ENCODE measurements at regions not wholly inside any gene's neighbourhood (a gene's known extent, or its start where the extent isn't known, plus 50 kb on each side); places are given as distances from the start of the nearest gene placed in this dataset.

DNA sequence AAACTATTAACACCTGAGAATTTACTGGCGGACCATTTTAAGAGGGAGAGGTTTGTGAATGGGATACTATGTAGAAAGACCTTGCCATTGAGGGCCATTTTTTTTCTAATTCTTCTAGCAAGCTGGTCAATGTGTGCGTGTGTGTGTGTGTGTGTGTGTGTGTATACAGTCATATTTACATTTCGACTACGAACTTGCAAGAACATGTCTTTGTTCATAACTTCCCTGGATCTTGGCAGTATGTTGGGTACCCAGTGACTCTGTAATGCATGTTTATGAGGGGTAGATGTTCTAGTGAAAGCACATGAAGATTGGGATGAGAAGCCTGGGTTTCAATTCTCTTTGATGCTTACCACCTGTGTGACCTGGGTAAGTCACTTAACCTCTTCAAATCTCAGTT, 133.6 kb downstream of the UBE2E3 start:
- no peak for DNase-seq

GRCh38 chr2:181116261-181116660, 135.9 kb downstream of the UBE2E3 start:
- DNase-seq: no peak

- no peak for DNase-seq
Measured at GRCh38 chr2:181117206-181117925, 137.0 kb downstream of the UBE2E3 start.

DNA sequence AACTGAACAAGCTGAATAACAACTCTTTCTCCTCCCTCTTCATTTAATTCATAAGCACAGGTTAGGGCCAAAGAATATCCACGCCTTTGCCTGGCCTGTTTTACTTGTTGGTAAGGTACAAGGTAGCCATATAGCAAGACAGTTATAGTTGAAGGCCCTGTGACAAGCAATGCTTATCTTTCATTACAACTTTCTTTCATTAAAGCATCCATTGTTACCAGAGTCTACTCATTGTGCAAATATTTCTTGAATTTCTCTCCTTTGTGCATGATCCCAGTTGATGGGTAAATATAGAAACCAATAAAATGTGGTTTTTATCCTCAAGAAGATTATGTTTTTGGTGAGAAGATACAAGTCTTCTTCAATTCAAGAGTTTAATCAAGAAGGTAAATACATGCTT, 140.2 kb downstream of the UBE2E3 start:
- DNase-seq: no peak

- DNase-seq: no peak
Measured at GRCh38 chr2:181121996-181122395, 141.6 kb downstream of the UBE2E3 start.

DNA sequence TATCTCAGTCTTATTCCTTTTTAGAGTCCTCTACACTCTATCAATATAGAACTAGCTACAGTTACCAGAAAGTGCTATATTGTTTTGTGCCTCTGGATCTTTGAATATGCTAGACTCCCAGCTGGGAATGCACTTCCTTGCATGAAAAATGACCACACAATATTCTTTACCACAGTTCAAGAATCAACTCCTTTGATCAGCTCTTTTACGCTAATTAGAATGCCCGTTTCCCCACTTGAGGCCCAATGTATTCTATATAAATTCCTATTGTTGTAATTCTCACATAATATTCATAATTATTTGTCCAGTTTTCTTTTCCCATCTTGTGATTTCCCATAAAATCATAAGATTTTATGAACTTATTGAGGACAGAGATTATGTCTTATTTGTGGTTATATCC, 142.2 kb downstream of the UBE2E3 start:
- no peak for DNase-seq

- no peak for DNase-seq
Measured at GRCh38 chr2:181123798-181124231, 143.4 kb downstream of the UBE2E3 start.

DNA sequence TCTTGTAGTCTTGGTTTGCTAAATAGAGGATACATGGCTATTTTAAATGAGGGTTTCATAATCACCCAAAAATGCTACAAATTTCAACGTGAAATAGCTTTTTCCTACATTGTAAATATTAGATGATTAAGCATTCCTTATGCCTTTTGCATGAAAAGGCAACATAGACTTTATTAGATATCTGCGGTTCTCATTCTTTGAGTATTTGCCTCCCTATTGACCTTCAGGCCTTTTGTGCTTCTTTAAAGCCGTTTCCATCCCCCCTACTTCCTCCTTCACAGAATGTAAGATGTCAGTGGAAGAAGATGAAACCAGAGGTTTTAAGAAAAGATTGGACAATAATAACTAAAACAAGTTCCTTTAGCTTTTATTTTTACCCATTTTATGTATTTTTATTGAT, 144.1 kb downstream of the UBE2E3 start:
- no peak for DNase-seq

DNA sequence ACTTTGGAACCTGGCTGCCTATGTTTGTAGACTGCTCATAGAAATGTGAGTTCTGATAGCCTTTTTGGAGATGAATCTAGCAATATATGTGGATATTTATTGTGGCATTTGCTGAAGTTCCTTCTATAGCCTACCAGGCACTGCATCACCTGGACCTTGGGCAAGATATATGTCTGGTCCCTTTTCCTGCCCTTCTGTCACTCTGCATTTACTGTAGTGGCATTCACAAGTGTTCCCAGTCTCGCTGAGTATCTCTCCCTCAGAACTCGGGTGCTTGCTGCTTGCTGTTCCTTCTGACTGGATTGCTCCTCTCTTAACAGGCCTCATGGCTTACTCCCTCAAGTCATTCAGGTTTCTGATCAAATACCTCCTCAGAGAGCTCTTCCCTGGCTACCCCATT, 145.0 kb downstream of the UBE2E3 start:
- no peak for DNase-seq

DNA sequence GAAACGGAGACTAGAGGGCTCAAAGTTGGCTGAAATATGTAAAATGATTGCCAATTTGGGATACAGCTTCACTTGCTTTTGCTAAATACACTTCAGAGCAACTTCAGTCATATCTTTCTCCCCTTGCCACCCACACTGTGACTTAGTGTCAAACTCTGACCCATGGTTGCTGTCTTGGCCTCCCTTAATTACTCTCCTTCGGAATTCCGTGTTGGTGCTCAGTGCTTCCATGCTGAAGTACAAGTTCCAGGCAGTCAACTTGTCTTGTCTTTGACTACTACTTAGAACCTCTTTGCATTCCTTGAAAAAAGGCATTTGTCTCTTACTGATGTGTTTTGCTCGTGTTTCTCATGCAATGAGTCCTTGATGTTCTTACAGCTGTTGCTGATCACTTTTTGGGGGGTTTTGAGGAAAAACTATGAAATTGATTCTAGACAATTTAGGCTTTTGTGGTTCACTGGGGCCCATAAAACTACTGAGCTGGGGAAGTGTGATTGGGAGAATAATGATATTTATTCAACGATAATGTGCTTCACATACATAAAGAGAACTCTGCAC, 146.0 kb downstream of the UBE2E3 start:
- no peak for DNase-seq

GRCh38 chr2:181128199-181128598, 147.8 kb downstream of the UBE2E3 start:
- no peak for DNase-seq

- no peak for DNase-seq
Measured at GRCh38 chr2:181129364-181130056, 149.1 kb downstream of the UBE2E3 start.

- DNase-seq: no peak
Measured at GRCh38 chr2:181130686-181131085, 150.3 kb downstream of the UBE2E3 start.

DNA sequence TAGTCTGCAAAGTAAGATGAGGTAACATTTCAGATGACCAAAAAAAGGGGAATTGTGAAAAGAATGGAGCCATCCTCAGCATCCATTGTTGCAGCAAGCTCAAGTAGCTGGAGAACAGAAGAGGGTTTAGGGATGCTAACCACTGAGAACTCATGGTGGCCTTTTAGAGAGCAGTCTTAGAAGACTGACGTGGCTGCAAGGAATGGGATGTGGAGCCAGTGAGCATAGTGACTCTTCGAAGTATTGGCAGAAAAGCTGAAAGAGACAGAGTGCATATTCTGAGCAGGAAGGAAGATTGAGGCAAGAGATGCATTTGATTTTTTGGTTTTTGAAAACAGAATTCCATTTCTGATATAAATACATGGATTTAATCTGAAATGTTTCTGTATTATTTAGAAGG, 151.2 kb downstream of the UBE2E3 start:
- DNase-seq: no peak

DNA sequence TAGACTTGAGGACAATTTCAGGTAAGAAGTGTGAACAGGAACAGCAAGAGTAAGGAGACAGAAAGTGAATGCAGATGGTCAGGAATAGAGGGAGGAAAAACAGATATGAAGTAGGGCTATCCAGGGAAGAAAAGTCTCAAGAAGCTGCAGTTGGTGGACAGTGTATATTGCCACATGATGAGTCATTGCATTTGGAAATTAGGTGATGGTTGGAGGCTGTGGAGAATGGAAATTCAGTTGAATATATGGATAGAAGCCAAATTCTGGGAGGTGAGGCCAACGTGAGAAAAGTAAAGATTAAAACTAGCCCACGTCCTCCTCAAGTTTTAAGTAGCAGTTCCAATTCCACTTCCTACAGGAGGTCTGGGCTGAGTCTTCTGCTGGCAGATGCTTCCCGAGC, 158.4 kb downstream of the UBE2E3 start:
- DNase-seq: no peak

DNA sequence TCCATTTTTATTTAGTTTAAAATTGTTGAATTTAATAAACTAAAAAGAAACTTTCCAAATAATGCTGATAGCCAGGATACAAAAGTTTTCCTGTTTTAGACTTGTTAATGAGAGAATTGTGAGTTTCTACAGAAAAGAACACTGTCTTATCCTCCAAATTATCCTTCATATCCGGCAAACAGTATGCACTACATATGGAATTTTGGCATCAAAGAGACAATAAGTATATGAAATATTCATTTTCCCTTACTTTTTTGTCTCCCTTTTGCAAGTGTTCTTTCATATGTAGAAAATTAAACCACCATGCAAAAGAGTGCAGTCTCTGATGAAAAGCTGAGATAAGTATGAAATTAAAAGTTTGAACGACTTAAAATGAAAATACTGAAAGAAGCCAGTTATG, 159.4 kb downstream of the UBE2E3 start:
- no peak for DNase-seq

GRCh38 chr2:181140414-181140813, 160.0 kb downstream of the UBE2E3 start:
- DNase-seq: peak; percentile 31 to 36

GRCh38 chr2:181140928-181141327, 160.5 kb downstream of the UBE2E3 start:
- no peak for DNase-seq

- DNase-seq: no peak
Measured at GRCh38 chr2:181141676-181142075, 161.3 kb downstream of the UBE2E3 start.

DNA sequence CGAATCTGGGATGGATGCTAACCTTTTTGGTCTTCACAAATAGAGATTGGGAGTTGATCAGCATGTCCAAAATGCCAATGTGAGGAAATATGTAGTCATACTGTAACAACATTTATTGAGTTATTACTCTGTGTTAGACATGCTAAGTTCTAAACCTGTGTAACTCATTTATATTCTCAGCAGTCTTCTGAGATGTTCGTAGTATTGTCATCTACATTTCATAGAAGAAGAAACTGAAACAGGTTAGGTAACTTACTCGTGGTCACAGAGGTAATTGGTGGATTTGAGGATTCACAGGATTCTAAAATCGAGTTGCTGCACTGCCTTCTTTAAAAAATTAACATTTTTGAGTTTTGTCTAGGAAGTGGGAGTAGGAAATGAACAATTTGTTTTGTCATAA, 162.1 kb downstream of the UBE2E3 start:
- no peak for DNase-seq

DNA sequence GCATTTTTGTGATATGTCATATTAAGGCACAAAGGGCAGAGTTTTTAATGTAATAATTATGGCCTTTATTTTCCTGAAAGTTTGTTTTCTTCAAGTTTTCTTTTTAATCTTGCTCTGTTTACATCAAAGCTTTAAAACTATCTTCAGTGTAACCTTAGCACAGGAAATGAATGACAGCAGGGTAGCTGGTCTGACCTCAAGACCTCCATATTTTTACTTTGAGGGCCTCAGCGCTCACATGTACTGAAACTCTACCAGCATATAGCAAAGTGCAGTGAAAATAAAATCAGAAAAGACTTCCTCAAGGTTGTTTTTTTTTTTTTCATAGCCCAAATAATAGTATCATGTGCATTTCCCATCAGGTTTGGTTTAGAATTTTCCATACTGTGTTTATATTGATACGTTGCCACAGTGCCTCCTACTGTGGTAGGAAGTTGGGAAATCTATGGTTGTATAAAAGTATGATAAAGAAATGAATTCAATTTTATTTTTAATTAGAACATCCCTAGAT, 163.4 kb downstream of the UBE2E3 start:
- no peak for DNase-seq

- no peak for DNase-seq
Measured at GRCh38 chr2:181145645-181146044, 165.2 kb downstream of the UBE2E3 start.

DNA sequence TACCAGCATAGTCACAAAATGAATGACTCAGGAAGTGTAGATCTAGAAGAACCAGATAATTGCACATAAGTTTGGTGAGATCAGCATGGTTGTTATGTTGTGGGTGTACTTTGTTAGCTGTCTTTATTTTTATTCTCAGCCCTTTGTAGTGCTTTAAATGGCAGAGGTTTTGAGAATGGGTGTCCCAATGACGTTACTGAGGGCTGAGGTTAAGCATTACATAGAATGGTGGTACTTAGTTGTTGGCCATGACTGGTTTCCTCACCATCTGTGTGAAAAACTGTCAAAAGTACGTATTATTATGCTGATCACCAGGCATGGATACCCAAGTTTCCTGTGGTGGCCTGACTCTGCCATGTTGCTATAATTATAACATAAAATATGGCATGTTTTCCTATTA, 165.8 kb downstream of the UBE2E3 start:
- DNase-seq: no peak
